ENCODE measurements at regions not wholly inside any gene's neighbourhood (a gene's known extent, or its start where the extent isn't known, plus 50 kb on each side); places are given as distances from the start of the nearest gene placed in this dataset.
"Not testable (repeated sequence)": the region's sequence is repeated elsewhere in the genome, so short reads cannot be mapped to it uniquely, and the experiment has no call there.

DNA sequence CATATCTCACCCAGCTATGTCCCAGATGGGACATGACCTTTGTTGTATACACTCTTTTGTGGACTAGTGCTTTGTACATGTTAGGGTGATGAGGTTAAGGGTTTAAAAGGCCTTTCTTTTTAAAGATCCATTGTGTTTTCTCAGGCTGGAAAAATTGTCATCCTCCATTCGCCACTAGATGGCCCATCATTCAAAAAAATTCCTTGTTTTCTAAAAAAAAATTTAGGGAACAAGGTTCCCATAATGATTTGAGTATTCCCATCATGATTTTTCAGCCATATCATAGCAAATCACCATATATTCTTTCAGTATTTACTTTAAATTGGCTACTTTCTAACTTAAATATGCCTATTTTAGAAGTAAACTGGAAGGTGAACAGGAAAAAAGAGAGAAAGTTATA, 91.9 kb upstream of the TMEM164 start:
- Histone ChIP-seq H3K9me3 (no peaks in the 10 kb centered on the region), H3K4me3 (no peak overlapping the region), H3K36me3 (replicated peaks in 1 of 2; ENCODE audit: insufficient read depth in 1 of 2, low read depth in 2 of 2) (no peaks in the 10 kb centered on the region), H3K27me3 (no peaks in the 10 kb centered on the region), H3K4me1 (no peaks in the 10 kb centered on the region), H3K27ac (no peak overlapping the region)
- TF ChIP-seq, protein P1, sequence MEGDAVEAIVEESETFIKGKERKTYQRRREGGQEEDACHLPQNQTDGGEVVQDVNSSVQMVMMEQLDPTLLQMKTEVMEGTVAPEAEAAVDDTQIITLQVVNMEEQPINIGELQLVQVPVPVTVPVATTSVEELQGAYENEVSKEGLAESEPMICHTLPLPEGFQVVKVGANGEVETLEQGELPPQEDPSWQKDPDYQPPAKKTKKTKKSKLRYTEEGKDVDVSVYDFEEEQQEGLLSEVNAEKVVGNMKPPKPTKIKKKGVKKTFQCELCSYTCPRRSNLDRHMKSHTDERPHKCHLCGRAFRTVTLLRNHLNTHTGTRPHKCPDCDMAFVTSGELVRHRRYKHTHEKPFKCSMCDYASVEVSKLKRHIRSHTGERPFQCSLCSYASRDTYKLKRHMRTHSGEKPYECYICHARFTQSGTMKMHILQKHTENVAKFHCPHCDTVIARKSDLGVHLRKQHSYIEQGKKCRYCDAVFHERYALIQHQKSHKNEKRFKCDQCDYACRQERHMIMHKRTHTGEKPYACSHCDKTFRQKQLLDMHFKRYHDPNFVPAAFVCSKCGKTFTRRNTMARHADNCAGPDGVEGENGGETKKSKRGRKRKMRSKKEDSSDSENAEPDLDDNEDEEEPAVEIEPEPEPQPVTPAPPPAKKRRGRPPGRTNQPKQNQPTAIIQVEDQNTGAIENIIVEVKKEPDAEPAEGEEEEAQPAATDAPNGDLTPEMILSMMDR (IDR thresholded peaks at IDR 0.05) = peak; percentile 14 to 46 (median 43)
- no peak for TF ChIP-seq POLR2A (IDR thresholded peaks at IDR 0.05)
- intact Hi-C loops (cut with DNase I) = no loop called here
- DNase-seq = no peak
- no peak for ATAC-seq
- 0 to 5% methylated on average over 1 of the region's 1 CpG for WGBS, 2 donors

DNA sequence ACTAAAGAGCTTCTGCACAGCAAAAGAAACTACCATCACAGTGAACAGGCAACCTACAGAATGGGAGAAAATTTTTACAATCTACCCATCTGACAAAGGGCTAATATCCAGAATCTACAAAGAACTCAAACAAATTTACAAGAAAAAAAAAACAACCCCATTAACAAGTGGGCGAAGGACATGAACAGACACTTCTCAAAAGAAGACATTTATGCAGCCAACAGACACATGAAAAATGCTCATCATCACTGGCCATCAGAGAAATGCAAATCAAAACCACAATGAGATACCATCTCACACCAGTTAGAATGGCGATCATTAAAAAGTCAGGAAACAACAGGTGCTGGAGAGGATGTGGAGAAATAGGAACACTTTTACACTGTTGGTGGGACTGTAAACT, 89.9 kb upstream of the TMEM164 start:
- intact Hi-C loops (cut with DNase I); ATAC-seq; DNase-seq; H3K36me3 ChIP-seq (replicated peaks in 1 of 2; ENCODE audit: insufficient read depth in 1 of 2, low read depth in 2 of 2); H3K9me3 ChIP-seq; H3K4me3 ChIP-seq; H3K4me1 ChIP-seq; H3K27ac ChIP-seq; H3K27me3 ChIP-seq: not testable (repeated sequence)
- 100% methylated on average over 1 of the region's 2 CpGs for WGBS, 2 donors

GRCh38 chrX:109914114-109914849, 88.6 kb upstream of the TMEM164 start:
- intact Hi-C loops (cut with DNase I) = no loop called here
- Histone ChIP-seq H3K27ac (peak overlapping the region in 2 of 4 donors; percentile 4 to 30), H3K9me3 (no peaks in the 10 kb centered on the region), H3K36me3 (replicated peaks in 1 of 2; ENCODE audit: insufficient read depth in 1 of 2, low read depth in 2 of 2) (no peaks in the 10 kb centered on the region), H3K4me3 (no peak overlapping the region), H3K4me1 (no peaks in the 10 kb centered on the region), H3K27me3 (no peaks in the 10 kb centered on the region)
- ATAC-seq = peak; percentile 82
- TF ChIP-seq POLR2A (IDR thresholded peaks at IDR 0.05) = no peak
- TF ChIP-seq, protein P1 (IDR thresholded peaks at IDR 0.05) = no peak
- DNase-seq = no peak
- 45 to 57% methylated on average over 8 of the region's 8 CpGs for WGBS, 2 donors

DNA sequence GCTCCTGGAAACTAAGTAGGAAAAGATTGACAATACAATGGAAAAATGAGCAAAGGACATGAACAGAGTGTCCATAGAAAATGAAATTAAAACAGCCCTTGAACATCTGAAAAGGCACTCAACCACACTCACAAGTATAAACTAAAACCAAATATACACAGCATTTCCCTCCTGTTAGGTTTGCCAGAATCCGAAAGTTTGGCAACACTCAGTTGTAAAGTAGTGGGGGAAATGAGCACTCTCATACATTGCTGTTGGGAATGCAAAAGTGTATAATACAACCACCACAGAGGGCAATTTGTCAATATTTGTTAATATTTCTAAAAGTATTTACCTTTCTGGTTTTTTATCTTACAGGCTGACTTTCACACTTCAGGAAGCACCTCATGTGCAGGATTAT, 84.2 kb upstream of the TMEM164 start:
- no peak overlapping the region for H3K27ac ChIP-seq
- H3K9me3 ChIP-seq = no peaks in the 10 kb centered on the region
- H3K4me3 ChIP-seq = no peak overlapping the region
- TF ChIP-seq, protein P1 (IDR thresholded peaks at IDR 0.05) = no peak
- TF ChIP-seq POLR2A (IDR thresholded peaks at IDR 0.05) = no peak
- no peaks in the 10 kb centered on the region for H3K27me3 ChIP-seq
- 8 to 27% methylated on average over 1 of the region's 1 CpG for WGBS, 2 donors
- no peaks in the 10 kb centered on the region for H3K36me3 ChIP-seq (replicated peaks in 1 of 2; ENCODE audit: insufficient read depth in 1 of 2, low read depth in 2 of 2)
- ATAC-seq (no peak), DNase-seq (no peak)
- no peaks in the 10 kb centered on the region for H3K4me1 ChIP-seq
- intact Hi-C loops (cut with DNase I) = no loop called here

DNA sequence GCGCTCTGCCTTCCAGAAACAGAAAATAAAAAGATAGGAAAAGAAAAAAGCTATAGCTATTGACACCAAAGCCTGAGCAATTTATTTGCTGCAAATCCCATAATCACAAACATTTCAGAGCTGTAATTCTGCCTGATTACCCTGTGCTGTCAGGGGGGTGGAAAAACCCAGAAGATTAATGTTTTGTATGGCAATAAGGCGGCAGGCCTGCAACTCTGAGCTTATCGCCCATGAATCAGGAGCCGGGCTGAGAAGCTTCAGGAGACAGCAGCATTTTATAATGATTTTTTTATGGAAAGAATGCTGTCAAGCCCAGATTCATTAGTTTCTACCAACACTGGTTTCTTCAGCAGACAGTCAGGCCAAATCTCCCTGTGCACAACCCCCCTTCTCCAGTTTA, 82.6 kb upstream of the TMEM164 start:
- no peak for ATAC-seq
- DNase-seq = no peak
- WGBS, 2 donors = 72 to 85% methylated on average over 4 of the region's 4 CpGs
- intact Hi-C loops (cut with DNase I) = no loop called here
- no peak overlapping the region for H3K4me3 ChIP-seq
- no peak overlapping the region for H3K27ac ChIP-seq
- H3K4me1 ChIP-seq = no peaks in the 10 kb centered on the region
- no peaks in the 10 kb centered on the region for H3K36me3 ChIP-seq (replicated peaks in 1 of 2; ENCODE audit: insufficient read depth in 1 of 2, low read depth in 2 of 2)
- no peaks in the 10 kb centered on the region for H3K27me3 ChIP-seq
- H3K9me3 ChIP-seq = no peaks in the 10 kb centered on the region
- TF ChIP-seq POLR2A (IDR thresholded peaks at IDR 0.05) = no peak
- TF ChIP-seq, protein P1 (IDR thresholded peaks at IDR 0.05) = no peak
